ENCODE measurements at regions not wholly inside any gene's neighbourhood (a gene's known extent, or its start where the extent isn't known, plus 50 kb on each side); places are given as distances from the start of the nearest gene placed in this dataset.

- TF ChIP-seq CTCF (IDR thresholded peaks at IDR 0.05; ENCODE audit: low read depth, low read length): no peak
- TF ChIP-seq EZH2phosphoT487 (IDR thresholded peaks at IDR 0.05; ENCODE audit: low read depth): no peak
Measured at GRCh38 chr20:1766731-1767130, 109.2 kb upstream of the SIRPG start.
